Thymus (tissue), 11 donors: ENCODE measurements at regions not wholly inside any gene's neighbourhood (a gene's known extent, or its start where the extent isn't known, plus 50 kb on each side); places are given as distances from the start of the nearest gene placed in this dataset.

Source experiments
- DNase-seq, 9 donors: peaks; one replicate each; pipeline ENCODE4 v3.0.0-alpha.2; 2013; ENCODE audit warnings: low spot score in 9 of 9, low read depth in 6 of 9, missing footprints in 1 of 9
- H3K27ac ChIP-seq, 2 donors: one replicate each; pipeline ENCODE4 v1.5.1; 2013; ENCODE audit warnings: control low read depth in 1 of 2, low read depth in 1 of 2, low read length in 1 of 2, mild to moderate bottlenecking in 1 of 2, moderate library complexity in 1 of 2
- H3K27me3 ChIP-seq, 2 donors: one replicate each; pipeline ENCODE4 v1.5.1; 2013; ENCODE audit warnings: low read length in 1 of 2; ENCODE audit not compliant: control insufficient read depth in 2 of 2, insufficient read depth in 1 of 2
- H3K36me3 ChIP-seq, 2 donors: one replicate each; pipeline ENCODE4 v1.5.1; 2013; ENCODE audit warnings: low read length in 1 of 2, mild to moderate bottlenecking in 1 of 2, moderate library complexity in 1 of 2; ENCODE audit not compliant: control insufficient read depth in 2 of 2, insufficient read depth in 2 of 2
- H3K4me1 ChIP-seq, 2 donors: one replicate each; pipeline ENCODE4 v1.5.1; 2013; ENCODE audit warnings: low read length in 2 of 2; ENCODE audit not compliant: control insufficient read depth in 2 of 2, insufficient read depth in 2 of 2
- H3K4me3 ChIP-seq, 2 donors: one replicate each; pipeline ENCODE4 v1.5.1; 2013; ENCODE audit warnings: low read length in 2 of 2, control low read depth in 1 of 2, mild to moderate bottlenecking in 1 of 2
- H3K9me3 ChIP-seq, 2 donors: one replicate each; pipeline ENCODE4 v1.5.1; 2013; ENCODE audit warnings: low read length in 1 of 2, mild to moderate bottlenecking in 1 of 2; ENCODE audit not compliant: control insufficient read depth in 2 of 2, insufficient read depth in 1 of 2
- WGBS: extraction: QIAGEN DNeasy Blood & Tissue Kit; methylation state at CpG from one replicate; pipeline ENCODE4 v1.1.7; 2013; 5-methylcytosine and 5-hydroxymethylcytosine counted together
- donor health status: healthy.

GRCh38 chr3:128551451-128551850 lies 58.5 kb upstream of the GATA2 start:
- no peaks in the 10 kb centered on the region for H3K9me3 ChIP-seq
- H3K4me3 ChIP-seq: no peak overlapping the region
- peaks cover 0 to 12% of the 10 kb centered on the region in 2 donors for H3K4me1 ChIP-seq
- 35% methylated on average over 9 of the region's 9 CpGs for WGBS
- H3K27ac ChIP-seq: no peak overlapping the region
- peaks cover 26 to 47% of the 10 kb centered on the region in 2 donors for H3K27me3 ChIP-seq
- DNase-seq: no peak
- H3K36me3 ChIP-seq: no peaks in the 10 kb centered on the region

- H3K36me3 ChIP-seq: no peaks in the 10 kb centered on the region
- H3K9me3 ChIP-seq: no peaks in the 10 kb centered on the region
- DNase-seq: no peak
- no peak overlapping the region for H3K27ac ChIP-seq
- 79% methylated on average over 18 of the region's 18 CpGs for WGBS
- peaks cover 0 to 5% of the 10 kb centered on the region in 2 donors for H3K4me1 ChIP-seq
- no peak overlapping the region for H3K4me3 ChIP-seq
- H3K27me3 ChIP-seq: peaks cover 22 to 38% of the 10 kb centered on the region in 2 donors
Measured at GRCh38 chr3:128550471-128551126, 57.6 kb upstream of the GATA2 start.

- peaks cover 0 to 2% of the 10 kb centered on the region in 2 donors for H3K4me1 ChIP-seq
- H3K27me3 ChIP-seq: peaks cover 17 to 33% of the 10 kb centered on the region in 2 donors
- 96% methylated on average over 2 of the region's 2 CpGs for WGBS
- H3K27ac ChIP-seq: no peak overlapping the region
- H3K4me3 ChIP-seq: no peak overlapping the region
- H3K36me3 ChIP-seq: no peaks in the 10 kb centered on the region
- no peaks in the 10 kb centered on the region for H3K9me3 ChIP-seq
- no peak for DNase-seq
Measured at GRCh38 chr3:128550113-128550440, 57.1 kb upstream of the GATA2 start.

- DNase-seq: no peak
- 82% methylated on average over 20 of the region's 20 CpGs for WGBS
- H3K36me3 ChIP-seq: no peaks in the 10 kb centered on the region
- no peak overlapping the region for H3K4me3 ChIP-seq
- H3K9me3 ChIP-seq: no peaks in the 10 kb centered on the region
- no peak overlapping the region for H3K27ac ChIP-seq
- H3K4me1 ChIP-seq: no peaks in the 10 kb centered on the region
- H3K27me3 ChIP-seq: peaks cover 12 to 27% of the 10 kb centered on the region in 2 donors
Measured at GRCh38 chr3:128549283-128550112, 56.5 kb upstream of the GATA2 start.

- no peak for DNase-seq
- Histone ChIP-seq H3K4me1 (no peaks in the 10 kb centered on the region), H3K4me3 (no peak overlapping the region)
Measured at GRCh38 chr3:128548426-128549282, 55.7 kb upstream of the GATA2 start.

GRCh38 chr3:128548021-128548420 lies 55.0 kb upstream of the GATA2 start:
- H3K36me3 ChIP-seq: no peaks in the 10 kb centered on the region
- peaks cover 0 to 4% of the 10 kb centered on the region in 2 donors for H3K9me3 ChIP-seq
- H3K27ac ChIP-seq: no peak overlapping the region
- no peak overlapping the region for H3K4me3 ChIP-seq
- peaks cover 4 to 15% of the 10 kb centered on the region in 2 donors for H3K27me3 ChIP-seq
- DNase-seq: no peak
- no peaks in the 10 kb centered on the region for H3K4me1 ChIP-seq

More at GRCh38 chr3:128548426-128549282, 55.7 kb upstream of the GATA2 start:
- Histone ChIP-seq H3K36me3 (no peaks in the 10 kb centered on the region), H3K9me3 (peaks cover 0 to 3% of the 10 kb centered on the region in 2 donors), H3K27me3 (peaks cover 6 to 19% of the 10 kb centered on the region in 2 donors), H3K27ac (no peak overlapping the region)
- WGBS: 74% methylated on average over 6 of the region's 6 CpGs

- 94% methylated on average over 10 of the region's 10 CpGs for WGBS
- Histone ChIP-seq H3K4me1 (no peaks in the 10 kb centered on the region), H3K4me3 (no peak overlapping the region), H3K36me3 (no peaks in the 10 kb centered on the region), H3K27me3 (peaks cover 0 to 10% of the 10 kb centered on the region in 2 donors), H3K9me3 (peaks cover 0 to 4% of the 10 kb centered on the region in 2 donors), H3K27ac (no peak overlapping the region)
- no peak for DNase-seq
Measured at GRCh38 chr3:128547368-128547987, 54.5 kb upstream of the GATA2 start.

GRCh38 chr3:128546646-128547045 lies 53.6 kb upstream of the GATA2 start:
- Histone ChIP-seq H3K27me3 (peaks cover 0 to 8% of the 10 kb centered on the region in 2 donors), H3K36me3 (no peaks in the 10 kb centered on the region), H3K4me3 (no peak overlapping the region), H3K27ac (no peak overlapping the region), H3K9me3 (peaks cover 0 to 4% of the 10 kb centered on the region in 2 donors), H3K4me1 (no peaks in the 10 kb centered on the region)
- no peak for DNase-seq
- 86% methylated on average over 5 of the region's 5 CpGs for WGBS
